PFSK-1 (cell line): ENCODE measurements at regions not wholly inside any gene's neighbourhood (a gene's known extent, or its start where the extent isn't known, plus 50 kb on each side); places are given as distances from the start of the nearest gene placed in this dataset.

ENCODE experiments used
- FOXP2 ChIP-seq: optimal IDR thresholded peaks from 2 replicates; pipeline ENCODE3; 2011; ENCODE audit warnings: borderline replicate concordance, control low read depth, inconsistent platforms; ENCODE audit not compliant: insufficient read depth; ENCODE audit errors: extremely low read length, extremely low read depth
- POLR2AphosphoS5 ChIP-seq: IDR thresholded peaks from 2 replicates; pipeline ENCODE4 v1.6.1; 2012; ENCODE audit warnings: low read depth, mild to moderate bottlenecking, control low read depth, low read length, moderate library complexity
- TAF1 ChIP-seq: IDR thresholded peaks from 2 replicates; pipeline ENCODE4 v1.6.1; 2012; ENCODE audit warnings: low read length, control low read depth, borderline replicate concordance; ENCODE audit not compliant: insufficient read depth
- TF ChIP-seq, protein P1 (sequence below), 2 experiments: IDR thresholded peaks; 2 replicates each; pipeline versions ENCODE4 v1.6.1 to v1.8.0; 2011 to 2012; ENCODE audit warnings: low read depth in 2 of 2, low read length in 2 of 2, control low read depth in 1 of 2, inconsistent platforms in 1 of 2, mild to moderate bottlenecking in 1 of 2, moderate library complexity in 1 of 2; ENCODE audit not compliant: insufficient read depth in 1 of 2

DNA sequence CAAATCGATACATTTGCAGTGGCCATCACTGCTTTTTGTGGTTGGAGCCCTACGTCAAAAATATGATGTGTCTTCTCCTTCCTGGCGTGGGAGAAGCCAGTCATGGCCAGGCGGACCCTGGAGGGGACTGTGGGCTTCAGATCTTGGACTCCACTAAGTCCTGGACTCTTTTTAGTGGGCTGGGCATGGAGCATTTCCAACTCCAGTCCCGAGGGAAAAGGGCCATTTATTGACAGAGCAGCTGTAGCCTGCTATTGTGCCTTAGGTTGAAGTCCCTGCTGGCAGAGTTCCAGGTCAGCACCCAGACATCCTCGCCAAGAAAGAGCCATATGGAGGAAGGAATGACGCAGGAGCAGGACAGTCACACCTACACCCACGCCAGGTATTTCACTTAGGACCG lies 179.2 kb upstream of the ZNF507 start:
- TF ChIP-seq FOXP2 (no peak), TAF1 (no peak), POLR2AphosphoS5 (no peak)
- TF ChIP-seq, protein P1, sequence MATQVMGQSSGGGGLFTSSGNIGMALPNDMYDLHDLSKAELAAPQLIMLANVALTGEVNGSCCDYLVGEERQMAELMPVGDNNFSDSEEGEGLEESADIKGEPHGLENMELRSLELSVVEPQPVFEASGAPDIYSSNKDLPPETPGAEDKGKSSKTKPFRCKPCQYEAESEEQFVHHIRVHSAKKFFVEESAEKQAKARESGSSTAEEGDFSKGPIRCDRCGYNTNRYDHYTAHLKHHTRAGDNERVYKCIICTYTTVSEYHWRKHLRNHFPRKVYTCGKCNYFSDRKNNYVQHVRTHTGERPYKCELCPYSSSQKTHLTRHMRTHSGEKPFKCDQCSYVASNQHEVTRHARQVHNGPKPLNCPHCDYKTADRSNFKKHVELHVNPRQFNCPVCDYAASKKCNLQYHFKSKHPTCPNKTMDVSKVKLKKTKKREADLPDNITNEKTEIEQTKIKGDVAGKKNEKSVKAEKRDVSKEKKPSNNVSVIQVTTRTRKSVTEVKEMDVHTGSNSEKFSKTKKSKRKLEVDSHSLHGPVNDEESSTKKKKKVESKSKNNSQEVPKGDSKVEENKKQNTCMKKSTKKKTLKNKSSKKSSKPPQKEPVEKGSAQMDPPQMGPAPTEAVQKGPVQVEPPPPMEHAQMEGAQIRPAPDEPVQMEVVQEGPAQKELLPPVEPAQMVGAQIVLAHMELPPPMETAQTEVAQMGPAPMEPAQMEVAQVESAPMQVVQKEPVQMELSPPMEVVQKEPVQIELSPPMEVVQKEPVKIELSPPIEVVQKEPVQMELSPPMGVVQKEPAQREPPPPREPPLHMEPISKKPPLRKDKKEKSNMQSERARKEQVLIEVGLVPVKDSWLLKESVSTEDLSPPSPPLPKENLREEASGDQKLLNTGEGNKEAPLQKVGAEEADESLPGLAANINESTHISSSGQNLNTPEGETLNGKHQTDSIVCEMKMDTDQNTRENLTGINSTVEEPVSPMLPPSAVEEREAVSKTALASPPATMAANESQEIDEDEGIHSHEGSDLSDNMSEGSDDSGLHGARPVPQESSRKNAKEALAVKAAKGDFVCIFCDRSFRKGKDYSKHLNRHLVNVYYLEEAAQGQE (IDR thresholded peaks at IDR 0.05; ENCODE audit: insufficient read depth in 1 of 2, low read depth in 2 of 2, low read length in 2 of 2) = no peak
